GM21423 (cell line): ENCODE measurements at regions not wholly inside any gene's neighbourhood (a gene's known extent, or its start where the extent isn't known, plus 50 kb on each side); places are given as distances from the start of the nearest gene placed in this dataset.

Experiments used
- ATAC-seq: cut with Tn5 transposase; IDR thresholded peaks from one replicate; pipeline ENCODE4 v1.9.1; 2021; ENCODE audit warnings: mild to moderate bottlenecking, moderate library complexity; ENCODE audit not compliant: unreplicated experiment

- no peak for ATAC-seq
Measured at GRCh38 chr13:83229574-83230305, 652.5 kb downstream of the SLITRK1 start.

GRCh38 chr13:83223546-83223945 is 658.7 kb downstream of the SLITRK1 start:
- ATAC-seq: no peak

- no peak for ATAC-seq
Measured at GRCh38 chr13:83221813-83222241, 660.4 kb downstream of the SLITRK1 start.

GRCh38 chr13:83221256-83221655 is 661.0 kb downstream of the SLITRK1 start:
- no peak for ATAC-seq

- no peak for ATAC-seq
Measured at GRCh38 chr13:83220241-83220640, 662.0 kb downstream of the SLITRK1 start.

- ATAC-seq: no peak
Measured at GRCh38 chr13:83219832-83220231, 662.4 kb downstream of the SLITRK1 start.

- ATAC-seq: no peak
Measured at GRCh38 chr13:83216479-83217245, 665.6 kb downstream of the SLITRK1 start.

GRCh38 chr13:83215627-83216026 is 666.6 kb downstream of the SLITRK1 start:
- no peak for ATAC-seq

- no peak for ATAC-seq
Measured at GRCh38 chr13:83214452-83214851, 667.8 kb downstream of the SLITRK1 start.

- ATAC-seq: no peak
Measured at GRCh38 chr13:83211301-83211700, 671.0 kb downstream of the SLITRK1 start.

- ATAC-seq: no peak
Measured at GRCh38 chr13:83204886-83205285, 677.4 kb downstream of the SLITRK1 start.

GRCh38 chr13:83201506-83201905 is 680.8 kb downstream of the SLITRK1 start:
- no peak for ATAC-seq

- ATAC-seq: no peak
Measured at GRCh38 chr13:83197316-83197715, 685.0 kb downstream of the SLITRK1 start.

- no peak for ATAC-seq
Measured at GRCh38 chr13:83190020-83190419, 692.3 kb downstream of the SLITRK1 start.

- ATAC-seq: no peak
Measured at GRCh38 chr13:83184819-83185218, 697.5 kb downstream of the SLITRK1 start.

GRCh38 chr13:83184150-83184475 is 698.2 kb downstream of the SLITRK1 start:
- no peak for ATAC-seq

- ATAC-seq: no peak
Measured at GRCh38 chr13:83183439-83184149, 698.7 kb downstream of the SLITRK1 start.

GRCh38 chr13:83182845-83183244 is 699.4 kb downstream of the SLITRK1 start:
- no peak for ATAC-seq

- no peak for ATAC-seq
Measured at GRCh38 chr13:83178008-83178407, 704.3 kb downstream of the SLITRK1 start.

GRCh38 chr13:83168590-83168989 is 713.7 kb downstream of the SLITRK1 start:
- ATAC-seq: no peak

- ATAC-seq: no peak
Measured at GRCh38 chr13:83167203-83167602, 715.1 kb downstream of the SLITRK1 start.

GRCh38 chr13:83166550-83166949 is 715.7 kb downstream of the SLITRK1 start:
- ATAC-seq: no peak
